ENCODE measurements at regions not wholly inside any gene's neighbourhood (a gene's known extent, or its start where the extent isn't known, plus 50 kb on each side); places are given as distances from the start of the nearest gene placed in this dataset.

DNA sequence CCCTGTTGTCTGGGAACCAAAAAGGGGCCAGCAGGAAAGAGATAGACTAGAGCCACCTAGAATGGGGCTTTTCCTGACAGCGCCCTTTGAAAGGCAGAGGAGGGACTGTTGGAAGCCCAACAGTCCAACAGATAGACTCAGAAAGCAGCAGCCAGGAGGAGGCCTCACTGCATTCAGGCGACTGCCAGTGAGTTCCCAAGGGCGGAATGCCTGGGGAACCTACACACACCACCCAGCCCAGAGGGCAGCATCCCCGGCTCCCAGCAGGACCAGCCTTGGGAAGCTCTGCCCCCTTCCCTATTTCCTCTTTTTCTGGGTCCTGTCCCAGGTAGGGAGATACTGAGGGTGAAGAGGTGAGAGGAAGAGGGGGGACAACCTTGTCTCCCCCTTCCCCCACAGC, 192.4 kb upstream of the KLF4 start:
- Histone ChIP-seq H3K9me2 (ENCODE audit: insufficient read depth) (no peaks in the 10 kb centered on the region), H4K20me1 (ENCODE audit: insufficient read depth) (no peaks in the 10 kb centered on the region), H3K9ac (ENCODE audit: low read length) (no peak overlapping the region), H3K27ac (ENCODE audit: low read depth, low read length) (no peak overlapping the region), H3K36me3 (ENCODE audit: control insufficient read depth in 1 of 2, insufficient read depth in 2 of 2, low read length in 2 of 2) (no peaks in the 10 kb centered on the region), H2AFZ (ENCODE audit: low read depth, low read length, poor library complexity, severe bottlenecking) (no peak overlapping the region), H3K27me3 (ENCODE audit: insufficient read depth, low read length) (no peaks in the 10 kb centered on the region), H3K79me2 (ENCODE audit: insufficient read depth, low read length) (no peaks in the 10 kb centered on the region), H3K4me3 (replicated peaks in 1 of 2; ENCODE audit: low read depth in 1 of 2, low read length in 2 of 2) (no peak overlapping the region), H3K4me2 (ENCODE audit: low read length) (no peak overlapping the region), H3K9me3 (ENCODE audit: control insufficient read depth in 1 of 2, insufficient read depth in 1 of 2, low read depth in 1 of 2, low read length in 2 of 2) (no peaks in the 10 kb centered on the region), H3K4me1 (ENCODE audit: control insufficient read depth in 1 of 2, insufficient read depth in 2 of 2, low read length in 2 of 2) (peaks cover 0 to 10% of the 10 kb centered on the region in 2 experiments; a peak in 3 of 4 replicates)
- no peak for ATAC-seq
- intact Hi-C loops (cut with micrococcal nuclease) = no loop called here
- BruUV-seq (replicated peaks) = no TSS peak
- no peak for TF ChIP-seq ELF1 (IDR thresholded peaks at IDR 0.05; ENCODE audit: borderline replicate concordance, low read depth)
- TF ChIP-seq EGR1 (IDR thresholded peaks at IDR 0.05; ENCODE audit: low read depth) = no peak
- DNase-seq (ENCODE audit: low read depth, low spot score) = no peak
- POLR2A ChIA-PET = no interaction called here
- RAD21 ChIA-PET (ENCODE audit: low non-redundant PET in 1 of 2, low total read pairs in 2 of 2, uncharacterized antibody in 2 of 2, unreplicated experiment in 2 of 2) = no interaction called here
- CTCF ChIA-PET = no interaction called here

DNA sequence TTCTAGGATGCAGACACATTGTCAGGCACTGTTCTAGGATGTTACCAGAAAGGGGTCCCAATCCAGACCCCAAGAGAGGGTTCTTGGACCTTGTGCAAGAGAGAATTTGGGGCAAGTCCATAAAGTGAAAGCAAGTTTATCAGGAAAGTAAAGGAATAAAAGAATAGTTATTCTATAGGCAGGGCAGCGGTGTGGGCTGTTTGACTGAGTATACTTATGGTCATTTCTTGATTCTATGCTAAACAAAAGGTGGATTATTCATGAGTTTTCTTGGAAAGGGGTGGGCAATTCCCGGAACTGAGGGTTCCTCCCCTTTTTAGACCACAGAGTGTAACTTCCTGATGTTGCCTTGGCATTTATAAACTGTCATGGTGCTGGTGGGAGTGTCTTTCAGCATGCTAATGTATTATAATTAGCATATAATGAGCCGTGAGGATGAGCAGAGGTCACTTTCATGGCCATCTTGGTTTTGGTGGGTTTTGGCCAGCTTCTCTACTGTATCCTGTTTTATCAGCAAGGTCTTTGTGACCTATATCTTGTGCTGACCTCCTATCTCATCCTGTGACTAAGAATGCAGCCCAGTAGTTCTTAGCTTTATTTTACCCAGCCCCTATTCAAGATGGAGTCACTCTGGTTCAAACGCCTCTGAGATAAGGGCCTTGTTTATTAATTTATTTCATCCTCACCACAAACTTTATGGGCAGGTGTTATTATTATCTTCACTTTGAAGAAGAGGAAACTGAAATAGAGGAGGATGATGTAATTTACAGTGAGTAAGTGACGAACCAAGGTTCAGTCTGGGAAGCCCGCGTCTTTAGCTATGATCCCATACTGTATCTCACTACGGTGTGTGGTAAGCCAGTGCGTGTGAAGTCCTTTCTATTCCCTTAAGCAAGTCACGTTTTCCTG, 186.0 kb upstream of the KLF4 start:
- BruUV-seq (replicated peaks) = no TSS peak

More for the DNA sequence above, 186.0 kb upstream of the KLF4 start:
- ChIA-PET POLR2A (no interaction called here), CTCF (no interaction called here), RAD21 (ENCODE audit: low non-redundant PET in 1 of 2, low total read pairs in 2 of 2, uncharacterized antibody in 2 of 2, unreplicated experiment in 2 of 2) (no interaction called here)
- no peak overlapping the region for H3K27ac ChIP-seq (ENCODE audit: low read depth, low read length)
- no peaks in the 10 kb centered on the region for H4K20me1 ChIP-seq (ENCODE audit: insufficient read depth)
- no peaks in the 10 kb centered on the region for H3K4me1 ChIP-seq (ENCODE audit: control insufficient read depth in 1 of 2, insufficient read depth in 2 of 2, low read length in 2 of 2)
- H3K27me3 ChIP-seq (ENCODE audit: insufficient read depth, low read length) = no peaks in the 10 kb centered on the region
- H3K9ac ChIP-seq (ENCODE audit: low read length) = no peak overlapping the region
- intact Hi-C loops (cut with micrococcal nuclease) = no loop called here
- H3K9me2 ChIP-seq (ENCODE audit: insufficient read depth) = no peaks in the 10 kb centered on the region
- H2AFZ ChIP-seq (ENCODE audit: low read depth, low read length, poor library complexity, severe bottlenecking) = no peak overlapping the region
- DNase-seq (ENCODE audit: low read depth, low spot score) = no peak
- H3K4me2 ChIP-seq (ENCODE audit: low read length) = no peak overlapping the region
- H3K79me2 ChIP-seq (ENCODE audit: insufficient read depth, low read length) = no peaks in the 10 kb centered on the region
- ATAC-seq = no peak
- no peak overlapping the region for H3K4me3 ChIP-seq (replicated peaks in 1 of 2; ENCODE audit: low read depth in 1 of 2, low read length in 2 of 2)
- no peak for TF ChIP-seq TCF7L2 (IDR thresholded peaks at IDR 0.05; ENCODE audit: borderline replicate concordance, extremely low read depth, insufficient read depth, insufficient read length)
- H3K36me3 ChIP-seq (ENCODE audit: control insufficient read depth in 1 of 2, insufficient read depth in 2 of 2, low read length in 2 of 2) = no peaks in the 10 kb centered on the region
- no peaks in the 10 kb centered on the region for H3K9me3 ChIP-seq (ENCODE audit: control insufficient read depth in 1 of 2, insufficient read depth in 1 of 2, low read depth in 1 of 2, low read length in 2 of 2)

Measured in HCT116 (cell line).